Endodermal cell (in vitro differentiated cells): ENCODE measurements at regions not wholly inside any gene's neighbourhood (a gene's known extent, or its start where the extent isn't known, plus 50 kb on each side); places are given as distances from the start of the nearest gene placed in this dataset.
A peak's percentile ranks its signal among the peaks of the same experiment; 100 is the strongest.

Source experiments
- DNase-seq: peaks from one replicate; pipeline ENCODE4 v3.0.0-alpha.2; 2017
- H3K27ac ChIP-seq: 2 replicates; pipeline ENCODE4 v1.5.1; 2013; ENCODE audit warnings: mild to moderate bottlenecking, low read depth, low read length, moderate library complexity
- H3K27me3 ChIP-seq: 2 replicates; pipeline ENCODE4 v1.6.1; 2013; ENCODE audit warnings: mild to moderate bottlenecking, low read length, moderate library complexity; ENCODE audit not compliant: insufficient read depth, control insufficient read depth, poor library complexity, severe bottlenecking
- H3K36me3 ChIP-seq: 2 replicates; pipeline ENCODE4 v1.7.0; 2013; ENCODE audit warnings: mild to moderate bottlenecking, low read length, moderate library complexity; ENCODE audit not compliant: control insufficient read depth, insufficient read depth
- H3K4me1 ChIP-seq: one replicate; pipeline ENCODE4 v1.7.0; 2013; ENCODE audit warnings: low read length; ENCODE audit not compliant: control insufficient read depth, insufficient read depth
- H3K4me3 ChIP-seq: 2 replicates; pipeline ENCODE4 v1.5.1; 2013; ENCODE audit warnings: mild to moderate bottlenecking, low read length, moderate library complexity
- H3K9ac ChIP-seq: 2 replicates; pipeline ENCODE4 v1.6.1; 2013; ENCODE audit warnings: mild to moderate bottlenecking, low read length, moderate library complexity; ENCODE audit not compliant: poor library complexity, severe bottlenecking; ENCODE audit errors: extremely low read depth
- H3K9me3 ChIP-seq: 2 replicates; pipeline ENCODE4 v1.6.1; 2013; ENCODE audit warnings: mild to moderate bottlenecking, low read length, moderate library complexity; ENCODE audit not compliant: control insufficient read depth
- H3K27ac Mint-ChIP-seq: 2 replicates; pipeline ENCODE4 v1.8.0; 2020; ENCODE audit warnings: mixed read lengths
- H3K27me3 Mint-ChIP-seq: 2 replicates; pipeline ENCODE4 v1.8.0; 2021; ENCODE audit warnings: mild to moderate bottlenecking, mixed read lengths; ENCODE audit not compliant: insufficient read depth
- H3K36me3 Mint-ChIP-seq: 2 replicates; pipeline ENCODE4 v1.8.0; 2020; ENCODE audit warnings: low read depth, mixed read lengths
- H3K4me1 Mint-ChIP-seq: 2 replicates; pipeline ENCODE4 v1.8.0; 2020; ENCODE audit warnings: mixed read lengths
- H3K4me3 Mint-ChIP-seq: 2 replicates; pipeline ENCODE4 v1.8.0; 2020; ENCODE audit warnings: mild to moderate bottlenecking, moderate library complexity, mixed read lengths
- H3K9me3 Mint-ChIP-seq: 2 replicates; pipeline ENCODE4 v1.8.0; 2020; ENCODE audit warnings: mild to moderate bottlenecking, mixed read lengths
- CTCF ChIP-seq: fragments of 200-600 bp; sonication (generic); conservative IDR thresholded peaks from 2 replicates; pipeline ENCODE4 v1.5.0; 2021; ENCODE audit warnings: antibody characterized with exemption, mild to moderate bottlenecking
- WGBS, 2 experiments: methylation state at CpG; one replicate each; pipeline versions ENCODE4 v1.1.5 to v1.1.7; 2013; ENCODE audit warnings: missing lambda C conversion rate in 2 of 2, mixed read lengths in 1 of 2; ENCODE audit not compliant: insufficient coverage in 1 of 2, insufficient read length in 1 of 2; 5-methylcytosine and 5-hydroxymethylcytosine counted together

DNA sequence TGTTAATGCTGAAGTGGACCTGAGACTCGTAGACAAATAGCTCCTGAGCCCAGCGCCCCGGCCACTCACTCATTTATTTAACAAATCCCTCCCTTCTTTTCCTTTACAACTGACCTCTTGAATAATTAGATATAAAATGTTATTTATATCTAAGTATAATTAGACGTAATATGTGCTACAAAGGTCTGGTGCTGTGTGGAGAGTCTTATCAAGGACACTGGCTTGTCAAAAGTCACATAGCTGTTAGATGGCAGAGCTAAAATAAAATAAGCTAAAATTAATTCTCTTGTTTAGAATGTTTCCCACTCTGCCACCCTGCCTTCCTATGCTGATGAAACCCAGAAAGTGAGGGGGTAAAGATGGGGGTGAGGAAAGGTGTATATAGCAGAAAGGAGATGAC lies 73.0 kb upstream of the FAM216B start:
- Histone ChIP-seq H3K36me3 (no peaks in the 10 kb centered on the region), H3K9ac (no peak overlapping the region), H3K4me3 (no peak overlapping the region), H3K4me1 (no peaks in the 10 kb centered on the region), H3K27me3 (no peaks in the 10 kb centered on the region), H3K9me3 (no peaks in the 10 kb centered on the region), H3K27ac (no peak overlapping the region)
- peaks cover 4% of the 10 kb centered on the region for H3K9me3 Mint-ChIP-seq
- 93 to 100% methylated on average over 1 to 2 of the region's 4 CpGs for WGBS, 2 experiments
- TF ChIP-seq CTCF: no peak
- no peak for DNase-seq
- H3K4me1 Mint-ChIP-seq: peaks cover 6% of the 10 kb centered on the region
- H3K36me3 Mint-ChIP-seq: no peaks in the 10 kb centered on the region
- no peaks in the 10 kb centered on the region for H3K27me3 Mint-ChIP-seq
- H3K4me3 Mint-ChIP-seq: no peak overlapping the region
- no peak overlapping the region for H3K27ac Mint-ChIP-seq

DNA sequence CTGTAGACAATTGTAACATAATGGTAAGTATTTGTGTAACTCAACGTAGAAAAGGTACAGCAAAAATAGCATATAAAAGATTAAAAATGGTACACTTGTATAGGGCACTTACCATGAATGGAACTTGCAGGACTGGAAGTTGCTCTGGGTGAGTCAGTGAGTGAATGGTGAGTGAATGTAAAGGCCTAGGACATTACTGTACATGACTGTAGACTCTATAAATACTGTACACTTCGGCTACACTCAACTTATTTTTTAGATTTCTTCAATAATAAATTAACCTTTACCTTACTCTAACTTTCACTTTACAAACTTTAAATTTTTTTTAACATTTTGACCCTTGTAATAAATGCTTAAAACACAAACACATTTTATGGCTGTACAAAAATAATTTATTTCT lies 72.1 kb upstream of the FAM216B start:
- H3K36me3 ChIP-seq: no peaks in the 10 kb centered on the region
- no peak for DNase-seq
- Mint-ChIP-seq H3K4me1 (peaks cover 6% of the 10 kb centered on the region), H3K27ac (no peak overlapping the region), H3K9me3 (peaks cover 4% of the 10 kb centered on the region), H3K4me3 (no peak overlapping the region), H3K36me3 (no peaks in the 10 kb centered on the region), H3K27me3 (no peaks in the 10 kb centered on the region)
- no peak overlapping the region for H3K9ac ChIP-seq
- no peak overlapping the region for H3K27ac ChIP-seq
- no peak for TF ChIP-seq CTCF
- 88 to 100% methylated on average over 2 of the region's 2 CpGs for WGBS, 2 experiments
- H3K4me3 ChIP-seq: no peak overlapping the region
- no peaks in the 10 kb centered on the region for H3K9me3 ChIP-seq
- no peaks in the 10 kb centered on the region for H3K4me1 ChIP-seq
- peaks cover 5% of the 10 kb centered on the region for H3K27me3 ChIP-seq

GRCh38 chr13:42715909-42716308 lies 65.5 kb upstream of the FAM216B start:
- peaks cover 4% of the 10 kb centered on the region for H3K9me3 Mint-ChIP-seq
- DNase-seq: no peak
- Histone ChIP-seq H3K9ac (no peak overlapping the region), H3K27me3 (peaks cover 5% of the 10 kb centered on the region), H3K27ac (no peak overlapping the region), H3K4me1 (no peaks in the 10 kb centered on the region), H3K4me3 (no peak overlapping the region), H3K9me3 (no peaks in the 10 kb centered on the region), H3K36me3 (no peaks in the 10 kb centered on the region)
- H3K4me3 Mint-ChIP-seq: no peak overlapping the region
- 92 to 100% methylated on average over 1 to 3 of the region's 3 CpGs for WGBS, 2 experiments
- H3K27me3 Mint-ChIP-seq: peaks cover 4% of the 10 kb centered on the region
- no peaks in the 10 kb centered on the region for H3K36me3 Mint-ChIP-seq
- TF ChIP-seq CTCF: no peak
- H3K27ac Mint-ChIP-seq: peak overlapping the region; percentile 27
- no peaks in the 10 kb centered on the region for H3K4me1 Mint-ChIP-seq
